Esophagus muscularis mucosa (tissue), 4 donors: ENCODE measurements at regions not wholly inside any gene's neighbourhood (a gene's known extent, or its start where the extent isn't known, plus 50 kb on each side); places are given as distances from the start of the nearest gene placed in this dataset.
A peak's percentile ranks its signal among the peaks of the same experiment; 100 is the strongest.

Experiments
- DNase-seq: peaks from one replicate; pipeline ENCODE4 v3.0.0-alpha.2; 2017; ENCODE audit errors: extremely low spot score
- H3K27ac ChIP-seq, 4 donors: fragments of 200-600 bp; sonication (generic); replicated peaks in 1 of 4; 1 replicate in 3 of 4; 2 replicates in 1 of 4; pipeline ENCODE4 v1.5.1; 2016 to 2019; ENCODE audit warnings: mild to moderate bottlenecking in 1 of 4
- H3K27me3 ChIP-seq, 4 donors: fragments of 200-600 bp; sonication (generic); one replicate each; pipeline versions ENCODE4 v1.5.1 to v1.6.0; 2016 to 2019
- H3K36me3 ChIP-seq, 4 donors: fragments of 200-600 bp; sonication (generic); one replicate each; pipeline ENCODE4 v1.5.1; 2016 to 2019
- H3K4me1 ChIP-seq, 4 donors: fragments of 200-600 bp; sonication (generic); one replicate each; pipeline ENCODE4 v1.5.1; 2016 to 2019
- H3K4me3 ChIP-seq, 4 donors: fragments of 200-600 bp; sonication (generic); 1 replicate in 2 of 4; 2 replicates in 2 of 4; pipeline ENCODE4 v1.5.1; 2016 to 2019; ENCODE audit warnings: mild to moderate bottlenecking in 4 of 4, moderate library complexity in 1 of 4
- H3K9me3 ChIP-seq, 4 donors: fragments of 200-600 bp; sonication (generic); 1 replicate in 3 of 4; 2 replicates in 1 of 4; pipeline ENCODE4 v1.5.1; 2016 to 2019
- EP300 ChIP-seq: sonication (generic); formaldehyde crosslinking; IDR thresholded peaks from one replicate; pipeline ENCODE4 v1.6.1; 2017; ENCODE audit warnings: antibody characterized with exemption
- POLR2A ChIP-seq: fragments of 450-650 bp; IDR thresholded peaks from one replicate; pipeline ENCODE4 v1.6.1; 2017; ENCODE audit warnings: antibody characterized with exemption, moderate library complexity, mild to moderate bottlenecking, low read depth
- POLR2AphosphoS5 ChIP-seq, 2 donors: sonication (generic); formaldehyde crosslinking; IDR thresholded peaks; one replicate each; pipeline ENCODE4 v1.6.1; 2017; ENCODE audit warnings: antibody characterized with exemption in 2 of 2
- WGBS: methylation state at CpG from one replicate; pipeline ENCODE4 v1.1.5; 2018; 5-methylcytosine and 5-hydroxymethylcytosine counted together
- intact Hi-C: fragments of 100-400 bp; cut with DNase I; formaldehyde crosslinking; loops from one replicate; pipeline ENCODE4 v1.15.1; 2023
- TF ChIP-seq, protein P1 (sequence below), 3 experiments: fragments of 200-600 bp in 2 of 3; fragments of 450-650 bp in 1 of 3; sonication (generic) in 2 of 3; IDR thresholded peaks; one replicate each; pipeline ENCODE4 v1.5.1; 2017 to 2019; ENCODE audit warnings: antibody characterized with exemption in 3 of 3, mild to moderate bottlenecking in 2 of 3, moderate library complexity in 1 of 3

DNA sequence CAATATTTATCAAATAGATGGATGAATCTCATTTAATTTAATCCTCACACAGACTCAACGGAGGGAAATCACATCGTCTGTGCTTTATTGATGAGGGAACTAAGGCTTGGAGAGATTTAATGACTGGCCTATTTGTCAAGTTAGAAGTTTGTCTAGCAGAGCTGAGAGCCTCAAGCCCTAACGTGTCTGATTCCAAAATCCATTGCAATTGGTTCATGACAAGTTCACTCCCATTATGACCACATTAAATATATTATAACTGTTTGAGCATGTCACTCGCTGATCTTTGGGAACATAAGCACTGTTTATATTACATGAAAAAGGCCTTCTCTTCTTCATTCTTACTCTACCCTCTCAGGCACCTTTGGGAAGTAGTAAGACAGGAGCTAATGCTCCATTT is 89.4 kb upstream of the SIRPA start:
- H3K4me1 ChIP-seq, result peaks cover 12 to 44% (median 32%) of the 10 kb centered on the region in 4 donors
- no peaks in the 10 kb centered on the region for H3K9me3 ChIP-seq
- DNase-seq, result no peak
- WGBS, result 81% methylated on average over 4 of the region's 4 CpGs
- intact Hi-C loops, result no loop called here
- no peaks in the 10 kb centered on the region for H3K36me3 ChIP-seq
- H3K4me3 ChIP-seq, result no peak overlapping the region
- H3K27me3 ChIP-seq, result no peaks in the 10 kb centered on the region
- TF ChIP-seq, protein P1, sequence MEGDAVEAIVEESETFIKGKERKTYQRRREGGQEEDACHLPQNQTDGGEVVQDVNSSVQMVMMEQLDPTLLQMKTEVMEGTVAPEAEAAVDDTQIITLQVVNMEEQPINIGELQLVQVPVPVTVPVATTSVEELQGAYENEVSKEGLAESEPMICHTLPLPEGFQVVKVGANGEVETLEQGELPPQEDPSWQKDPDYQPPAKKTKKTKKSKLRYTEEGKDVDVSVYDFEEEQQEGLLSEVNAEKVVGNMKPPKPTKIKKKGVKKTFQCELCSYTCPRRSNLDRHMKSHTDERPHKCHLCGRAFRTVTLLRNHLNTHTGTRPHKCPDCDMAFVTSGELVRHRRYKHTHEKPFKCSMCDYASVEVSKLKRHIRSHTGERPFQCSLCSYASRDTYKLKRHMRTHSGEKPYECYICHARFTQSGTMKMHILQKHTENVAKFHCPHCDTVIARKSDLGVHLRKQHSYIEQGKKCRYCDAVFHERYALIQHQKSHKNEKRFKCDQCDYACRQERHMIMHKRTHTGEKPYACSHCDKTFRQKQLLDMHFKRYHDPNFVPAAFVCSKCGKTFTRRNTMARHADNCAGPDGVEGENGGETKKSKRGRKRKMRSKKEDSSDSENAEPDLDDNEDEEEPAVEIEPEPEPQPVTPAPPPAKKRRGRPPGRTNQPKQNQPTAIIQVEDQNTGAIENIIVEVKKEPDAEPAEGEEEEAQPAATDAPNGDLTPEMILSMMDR (IDR thresholded peaks at IDR 0.05), result no peak
- no peak for TF ChIP-seq EP300
- TF ChIP-seq POLR2A, result no peak
- no peak for TF ChIP-seq POLR2AphosphoS5 (IDR thresholded peaks at IDR 0.05)
- no peak overlapping the region for H3K27ac ChIP-seq

DNA sequence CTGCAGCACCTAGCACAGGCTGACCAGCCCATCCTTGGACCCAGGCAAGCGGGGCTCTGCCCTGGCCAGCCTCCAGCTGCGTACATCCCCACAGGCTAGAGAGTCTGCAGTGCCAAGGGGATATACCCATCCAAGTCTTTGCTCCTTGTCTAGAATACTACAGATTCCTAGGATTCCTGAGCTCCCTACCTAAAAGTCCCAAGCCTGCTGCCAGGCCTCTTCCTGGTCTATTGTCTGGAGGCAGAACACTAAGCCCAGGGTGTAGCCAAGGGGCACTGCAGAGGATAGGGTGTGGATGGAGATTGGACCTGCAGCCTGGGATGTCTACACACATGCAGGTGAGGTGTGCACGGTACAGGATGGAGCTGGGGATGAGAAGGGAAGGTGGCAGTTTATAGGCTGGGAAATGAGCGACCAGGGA is 90.0 kb upstream of the SIRPA start:
- peaks cover 12 to 37% (median 29%) of the 10 kb centered on the region in 4 donors for H3K4me1 ChIP-seq
- TF ChIP-seq POLR2AphosphoS5 (IDR thresholded peaks at IDR 0.05) (no peak), EP300 (no peak), POLR2A (no peak)
- TF ChIP-seq, protein P1 (IDR thresholded peaks at IDR 0.05), result no peak
- intact Hi-C loops, result no loop called here
- DNase-seq, result no peak
- WGBS, result 84% methylated on average over 4 of the region's 4 CpGs
- H3K4me3 ChIP-seq, result no peak overlapping the region
- H3K27ac ChIP-seq, result no peak overlapping the region
- H3K9me3 ChIP-seq, result no peaks in the 10 kb centered on the region
- H3K27me3 ChIP-seq, result no peaks in the 10 kb centered on the region
- no peaks in the 10 kb centered on the region for H3K36me3 ChIP-seq

DNA sequence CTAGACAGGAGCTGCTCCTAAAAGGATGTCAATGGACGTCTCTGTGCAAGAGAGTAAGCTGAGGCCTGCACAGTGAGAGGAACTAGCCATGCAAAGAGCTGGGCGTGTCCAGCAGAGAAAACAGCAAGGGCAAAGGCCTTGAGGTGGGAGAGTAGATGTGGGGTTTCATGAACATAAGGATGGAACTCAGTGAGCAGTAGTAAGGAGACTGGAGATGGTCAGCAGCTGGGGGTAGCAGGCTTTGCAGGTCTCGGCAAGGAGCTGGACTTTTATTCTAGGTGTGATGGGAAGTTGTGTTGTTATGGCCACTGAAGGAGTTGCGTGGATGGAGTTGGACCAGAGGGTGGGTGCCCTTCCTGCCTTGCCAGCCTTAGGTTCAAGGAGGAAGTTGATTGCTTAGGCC is 90.7 kb upstream of the SIRPA start:
- 87% methylated on average over 4 of the region's 4 CpGs for WGBS
- TF ChIP-seq POLR2A, result no peak
- no peak for TF ChIP-seq POLR2AphosphoS5 (IDR thresholded peaks at IDR 0.05)
- no peak for TF ChIP-seq EP300
- TF ChIP-seq, protein P1 (IDR thresholded peaks at IDR 0.05), result no peak
- peaks cover 12 to 31% (median 29%) of the 10 kb centered on the region in 4 donors for H3K4me1 ChIP-seq
- H3K4me3 ChIP-seq, result no peak overlapping the region
- no peaks in the 10 kb centered on the region for H3K9me3 ChIP-seq
- no peak overlapping the region for H3K27ac ChIP-seq
- intact Hi-C loops, result no loop called here
- H3K27me3 ChIP-seq, result no peaks in the 10 kb centered on the region
- H3K36me3 ChIP-seq, result no peaks in the 10 kb centered on the region
- DNase-seq, result no peak

DNA sequence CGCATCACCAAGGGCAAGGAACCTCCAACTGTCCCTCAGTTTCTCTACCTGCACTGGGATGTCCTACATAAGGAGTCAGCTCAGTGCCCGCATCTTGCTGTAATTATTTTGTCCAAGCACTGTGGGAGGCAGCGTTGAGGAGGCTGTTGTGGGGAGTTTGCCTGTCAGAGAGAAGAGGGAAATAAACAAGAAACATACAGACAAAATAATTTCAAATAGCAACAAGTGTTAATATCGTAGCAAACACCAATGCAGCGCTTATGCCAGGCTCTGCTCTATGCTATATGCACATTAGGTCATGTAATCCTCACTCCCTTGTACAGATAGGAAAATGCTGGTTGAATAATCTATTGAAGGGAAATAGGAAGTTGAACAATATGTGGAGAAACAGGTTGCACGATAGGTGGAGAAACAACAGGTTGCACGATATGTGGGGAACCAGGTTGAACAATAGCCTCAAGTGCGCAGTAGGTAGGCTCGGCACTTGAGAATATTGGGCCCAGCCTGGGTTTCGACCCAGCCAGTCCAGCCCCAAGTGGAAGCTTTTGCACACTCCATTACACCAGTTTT is 91.2 kb upstream of the SIRPA start:
- Histone ChIP-seq H3K9me3 (no peaks in the 10 kb centered on the region), H3K27me3 (no peaks in the 10 kb centered on the region), H3K4me3 (peak overlapping the region; percentile 56 to 66 (median 64)), H3K36me3 (no peaks in the 10 kb centered on the region), H3K4me1 (peaks cover 12 to 31% (median 29%) of the 10 kb centered on the region in 4 donors), H3K27ac (peak overlapping the region; percentile 52 to 80 (median 60))
- TF ChIP-seq EP300 (no peak), POLR2A (no peak), POLR2AphosphoS5 (IDR thresholded peaks at IDR 0.05) (no peak)
- TF ChIP-seq, protein P1 (IDR thresholded peaks at IDR 0.05), result no peak
- no peak for DNase-seq
- WGBS, result 72% methylated on average over 9 of the region's 10 CpGs
- intact Hi-C loops, result loop anchor here (2.0 kb wide), 2 partner anchors 91 to 161 kb away; partner anchors contain the start of gene SIRPA
